HEK293T (cell line): ENCODE measurements at regions not wholly inside any gene's neighbourhood (a gene's known extent, or its start where the extent isn't known, plus 50 kb on each side); places are given as distances from the start of the nearest gene placed in this dataset.

ENCODE experiments used
- CTBP1 ChIP-seq: fragments of 450-650 bp; IDR thresholded peaks from 2 replicates; pipeline ENCODE4 v1.6.1; 2016; ENCODE audit warnings: borderline replicate concordance
- FOXK2 ChIP-seq: fragments of 450-650 bp; IDR thresholded peaks from 2 replicates; pipeline ENCODE4 v1.6.1; 2016; ENCODE audit warnings: mild to moderate bottlenecking
- PKNOX1 ChIP-seq: fragments of 450-650 bp; IDR thresholded peaks from 2 replicates; pipeline ENCODE4 v1.6.1; 2016
- SP1 ChIP-seq: fragments of 450-650 bp; IDR thresholded peaks from 2 replicates; pipeline ENCODE4 v1.6.1; 2017
- TARDBP ChIP-seq: fragments of 450-650 bp; IDR thresholded peaks from 2 replicates; pipeline ENCODE4 v1.6.1; 2016
- ZNF384 ChIP-seq: fragments of 450-650 bp; IDR thresholded peaks from 2 replicates; pipeline ENCODE4 v1.6.1; 2016

GRCh38 chr6:137764464-137764863, 102.6 kb upstream of the TNFAIP3 start:
- TF ChIP-seq FOXK2 (no peak), TARDBP (no peak), PKNOX1 (no peak), SP1 (no peak), ZNF384 (no peak), CTBP1 (no peak)
